Naive thymus-derived CD4-positive, alpha-beta T cell (primary cell): ENCODE measurements at regions not wholly inside any gene's neighbourhood (a gene's known extent, or its start where the extent isn't known, plus 50 kb on each side); places are given as distances from the start of the nearest gene placed in this dataset.
"Not testable (repeated sequence)": the region's sequence is repeated elsewhere in the genome, so short reads cannot be mapped to it uniquely, and the experiment has no call there.

Source experiments
- ATAC-seq: fragments of 150-1000 bp; cut with Tn5 transposase; 2 replicates; pipeline ENCODE4 v1.10.0; 2021; ENCODE audit warnings: mild to moderate bottlenecking, moderate library complexity
- CTCF ChIA-PET: fragments of 350-600 bp; sonication (Branson Sonifier 250); formaldehyde crosslinking; loops from one replicate; lab custom pipeline; 2021; ENCODE audit warnings: antibody characterized with exemption; lab: Charles Lee
- POLR2A ChIA-PET: fragments of 350-600 bp; sonication (Branson Sonifier 250); formaldehyde crosslinking; loops from one replicate; lab custom pipeline; 2021; ENCODE audit warnings: antibody characterized with exemption, inconsistent platforms; lab: Charles Lee
- DNase-seq, 9 donors: peaks; one replicate each; pipeline versions ENCODE4 v3.0.0 to v3.0.0-alpha.2; 2020 to 2022; ENCODE audit warnings: mixed read lengths in 1 of 9
- H3K27ac ChIP-seq: one replicate; pipeline ENCODE4 v1.7.0; 2013; ENCODE audit warnings: mild to moderate bottlenecking, low read depth, low read length, moderate library complexity
- H3K27me3 ChIP-seq, 2 donors: one replicate each; pipeline ENCODE4 v1.7.0; 2013; ENCODE audit warnings: low read length in 2 of 2, mild to moderate bottlenecking in 2 of 2, moderate library complexity in 2 of 2; ENCODE audit not compliant: control insufficient read depth in 2 of 2, insufficient read depth in 2 of 2
- H3K36me3 ChIP-seq, 3 experiments: 1 replicate in 2 of 3; 2 replicates in 1 of 3; pipeline ENCODE4 v1.7.0; 2013; ENCODE audit warnings: low read length in 3 of 3, mild to moderate bottlenecking in 3 of 3, moderate library complexity in 1 of 3; ENCODE audit not compliant: insufficient read depth in 3 of 3, control insufficient read depth in 2 of 3
- H3K4me1 ChIP-seq, 2 donors: one replicate each; pipeline ENCODE4 v1.7.0; 2013; ENCODE audit warnings: low read length in 2 of 2, mild to moderate bottlenecking in 2 of 2, moderate library complexity in 1 of 2; ENCODE audit not compliant: control insufficient read depth in 2 of 2, insufficient read depth in 2 of 2
- H3K4me3 ChIP-seq: 2 replicates; pipeline ENCODE4 v1.7.0; 2013; ENCODE audit warnings: mild to moderate bottlenecking, low read length
- H3K9me3 ChIP-seq, 3 experiments: 1 replicate in 2 of 3; 2 replicates in 1 of 3; pipeline ENCODE4 v1.7.0; 2013; ENCODE audit warnings: low read length in 3 of 3; ENCODE audit not compliant: control insufficient read depth in 2 of 3
- H3K27ac Mint-ChIP-seq, 9 donors: one replicate each; pipeline ENCODE4 v1.8.0; 2020 to 2022; ENCODE audit warnings: mixed read lengths in 9 of 9, mild to moderate bottlenecking in 8 of 9, moderate library complexity in 5 of 9, inconsistent platforms in 2 of 9
- H3K27me3 Mint-ChIP-seq, 5 donors: one replicate each; pipeline ENCODE4 v1.8.0; 2021 to 2022; ENCODE audit warnings: mixed read lengths in 5 of 5, mild to moderate bottlenecking in 1 of 5
- H3K36me3 Mint-ChIP-seq, 5 donors: one replicate each; pipeline ENCODE4 v1.8.0; 2020 to 2022; ENCODE audit warnings: mixed read lengths in 5 of 5, mild to moderate bottlenecking in 3 of 5, inconsistent platforms in 1 of 5
- H3K4me1 Mint-ChIP-seq, 7 donors: one replicate each; pipeline ENCODE4 v1.8.0; 2020 to 2022; ENCODE audit warnings: mixed read lengths in 7 of 7, mild to moderate bottlenecking in 3 of 7, inconsistent platforms in 1 of 7
- H3K4me3 Mint-ChIP-seq, 10 donors: one replicate each; pipeline ENCODE4 v1.8.0; 2020 to 2022; ENCODE audit warnings: mild to moderate bottlenecking in 10 of 10, mixed read lengths in 10 of 10, moderate library complexity in 6 of 10, inconsistent platforms in 2 of 10
- H3K9me3 Mint-ChIP-seq, 11 donors: one replicate each; pipeline ENCODE4 v1.8.0; 2020 to 2022; ENCODE audit warnings: mixed read lengths in 11 of 11, mild to moderate bottlenecking in 4 of 11, inconsistent platforms in 1 of 11, moderate library complexity in 1 of 11
- intact Hi-C, 2 donors: fragments of 100-400 bp; cut with micrococcal nuclease; formaldehyde crosslinking; loops; one replicate each; pipeline ENCODE4 v1.15.1; 2023

DNA sequence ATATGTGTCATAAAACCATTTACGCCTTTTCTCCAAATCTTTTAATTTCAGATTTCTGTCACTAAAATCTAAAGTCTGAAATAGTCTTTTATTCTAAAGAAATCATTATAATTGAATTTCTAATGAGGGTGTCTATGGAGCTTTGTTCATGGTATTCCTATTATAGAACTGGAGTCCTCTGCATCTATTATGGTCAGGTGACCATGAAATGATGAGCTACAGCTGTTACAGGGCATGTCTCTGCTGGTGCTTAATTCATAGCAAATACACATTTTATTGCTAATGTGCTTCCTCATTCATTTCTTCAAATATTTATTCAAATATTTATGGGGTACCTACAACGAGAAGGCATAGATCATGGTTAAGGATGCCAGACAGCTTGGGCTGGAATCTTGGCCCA, 126.1 kb downstream of the NAA11 start:
- DNase-seq (no peak), ATAC-seq (no peak)
- H3K36me3 Mint-ChIP-seq, result peaks cover 0 to 3% (median 0%) of the 10 kb centered on the region in 5 donors
- no peaks in the 10 kb centered on the region for H3K4me1 Mint-ChIP-seq
- no peak overlapping the region for H3K4me3 Mint-ChIP-seq
- Histone ChIP-seq H3K27me3 (no peaks in the 10 kb centered on the region), H3K9me3 (no peaks in the 10 kb centered on the region), H3K4me3 (no peak overlapping the region), H3K36me3 (no peaks in the 10 kb centered on the region), H3K27ac (no peak overlapping the region), H3K4me1 (no peaks in the 10 kb centered on the region)
- peaks cover 0 to 7% (median 0%) of the 10 kb centered on the region in 5 donors for H3K27me3 Mint-ChIP-seq
- H3K9me3 Mint-ChIP-seq, result peaks cover 0 to 7% (median 1%) of the 10 kb centered on the region in 11 donors
- no peak overlapping the region for H3K27ac Mint-ChIP-seq
- intact Hi-C loops, result no loop called here
- ChIA-PET CTCF (no interaction called here), POLR2A (no interaction called here)

DNA sequence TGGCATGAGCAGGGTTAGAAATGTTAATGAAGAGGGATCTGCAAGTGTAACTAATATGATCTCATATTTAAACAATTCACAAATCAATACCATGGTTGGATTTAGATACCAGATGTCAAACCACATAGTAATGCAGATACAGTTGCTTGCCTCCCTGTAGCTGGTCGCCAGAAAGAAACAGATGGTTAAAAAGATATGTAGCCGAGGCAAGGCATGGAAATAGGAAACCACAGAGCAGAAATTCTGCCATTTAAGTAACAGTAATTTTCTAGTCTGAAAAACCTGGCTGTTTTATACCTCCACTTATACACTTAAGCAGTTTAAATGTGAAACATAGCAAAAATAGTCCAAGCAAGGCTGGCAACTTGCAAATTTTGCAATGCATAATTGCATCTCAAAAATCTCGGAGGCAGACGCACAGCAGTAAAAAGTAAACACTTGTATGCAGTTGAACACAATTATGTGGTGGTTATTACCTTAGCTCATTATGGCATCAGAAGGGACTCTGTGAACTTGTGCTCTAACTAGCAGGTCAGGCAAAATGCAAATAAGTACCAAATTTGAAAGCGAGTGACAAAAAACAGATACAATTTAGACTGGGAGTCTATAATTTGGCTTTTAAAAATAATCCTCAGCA, 126.8 kb downstream of the NAA11 start:
- CTCF ChIA-PET, result no interaction called here
- Histone ChIP-seq H3K27ac (no peak overlapping the region), H3K4me3 (no peak overlapping the region), H3K36me3 (no peaks in the 10 kb centered on the region), H3K4me1 (no peaks in the 10 kb centered on the region), H3K27me3 (no peaks in the 10 kb centered on the region), H3K9me3 (no peaks in the 10 kb centered on the region)
- H3K27ac Mint-ChIP-seq, result no peak overlapping the region
- no peaks in the 10 kb centered on the region for H3K4me1 Mint-ChIP-seq
- peaks cover 0 to 7% (median 0%) of the 10 kb centered on the region in 5 donors for H3K27me3 Mint-ChIP-seq
- H3K9me3 Mint-ChIP-seq, result peaks cover 0 to 9% (median 1%) of the 10 kb centered on the region in 11 donors
- DNase-seq, result no peak
- POLR2A ChIA-PET, result no interaction called here
- intact Hi-C loops, result no loop called here
- H3K4me3 Mint-ChIP-seq, result no peak overlapping the region
- ATAC-seq, result no peak
- peaks cover 0 to 3% (median 0%) of the 10 kb centered on the region in 5 donors for H3K36me3 Mint-ChIP-seq

DNA sequence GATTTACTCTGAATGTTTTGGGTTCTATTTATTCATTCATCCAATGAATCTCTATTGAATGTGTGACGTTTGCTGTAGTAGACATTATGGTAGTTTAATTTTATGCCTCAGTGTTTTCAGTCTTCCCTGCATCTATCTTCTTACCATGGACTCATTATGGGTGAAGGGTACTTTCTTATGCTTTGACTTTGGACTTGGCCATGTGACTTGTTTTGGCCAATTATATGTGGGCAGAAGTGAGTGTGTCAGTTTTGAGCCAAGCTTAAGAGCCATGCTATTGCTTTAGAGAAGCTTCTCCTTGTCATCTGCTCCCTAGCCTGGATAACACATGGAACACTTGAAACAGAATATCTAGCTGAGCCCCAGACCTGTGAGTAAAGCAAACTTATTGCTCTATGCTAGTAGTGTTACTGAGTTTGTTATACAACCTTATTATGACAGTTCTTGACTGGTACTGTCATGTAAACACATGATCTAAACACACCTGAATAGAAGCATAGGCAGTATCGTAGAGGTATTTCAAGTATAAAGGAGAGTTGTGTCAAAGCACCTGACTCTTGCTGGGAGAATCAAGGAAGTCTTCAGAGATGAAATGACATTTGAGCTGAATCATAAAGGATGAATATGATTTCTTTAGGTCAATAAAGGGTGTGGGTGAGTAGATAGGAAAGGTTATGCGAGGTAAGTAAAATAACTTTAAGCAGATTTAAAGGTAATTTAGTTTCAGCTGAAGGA, 128.4 kb downstream of the NAA11 start:
- Mint-ChIP-seq H3K36me3 (peaks cover 0 to 3% (median 0%) of the 10 kb centered on the region in 5 donors), H3K27me3 (peaks cover 0 to 7% (median 0%) of the 10 kb centered on the region in 5 donors), H3K4me1 (no peaks in the 10 kb centered on the region), H3K4me3 (no peak overlapping the region), H3K9me3 (peaks cover 0 to 9% (median 1%) of the 10 kb centered on the region in 11 donors), H3K27ac (no peak overlapping the region)
- Histone ChIP-seq H3K4me1 (no peaks in the 10 kb centered on the region), H3K36me3 (no peaks in the 10 kb centered on the region), H3K27me3 (no peaks in the 10 kb centered on the region), H3K9me3 (no peaks in the 10 kb centered on the region), H3K27ac (no peak overlapping the region), H3K4me3 (no peak overlapping the region)
- no peak for DNase-seq
- intact Hi-C loops, result no loop called here
- ChIA-PET CTCF (no interaction called here), POLR2A (no interaction called here)
- ATAC-seq, result no peak

DNA sequence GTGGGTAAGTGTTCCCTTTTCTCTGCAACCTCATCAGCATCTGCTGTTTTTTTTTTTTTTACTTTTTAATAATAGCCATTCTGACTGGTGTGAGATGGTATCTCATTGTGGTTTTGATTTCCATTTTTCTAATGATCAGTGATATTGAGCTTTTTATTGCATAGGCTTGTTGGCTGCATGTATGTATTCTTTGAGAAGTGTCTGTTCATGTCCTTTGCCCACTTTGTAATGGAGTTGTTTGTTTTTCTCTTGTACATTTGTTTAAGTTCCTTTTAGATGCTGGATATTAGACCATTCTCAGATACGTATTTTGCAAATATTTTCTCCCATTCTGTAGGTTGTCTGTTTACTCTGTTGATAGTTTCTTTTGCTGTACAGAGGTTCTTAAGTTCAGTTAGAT, 134.6 kb downstream of the NAA11 start:
- POLR2A ChIA-PET, result not testable (repeated sequence)

DNA sequence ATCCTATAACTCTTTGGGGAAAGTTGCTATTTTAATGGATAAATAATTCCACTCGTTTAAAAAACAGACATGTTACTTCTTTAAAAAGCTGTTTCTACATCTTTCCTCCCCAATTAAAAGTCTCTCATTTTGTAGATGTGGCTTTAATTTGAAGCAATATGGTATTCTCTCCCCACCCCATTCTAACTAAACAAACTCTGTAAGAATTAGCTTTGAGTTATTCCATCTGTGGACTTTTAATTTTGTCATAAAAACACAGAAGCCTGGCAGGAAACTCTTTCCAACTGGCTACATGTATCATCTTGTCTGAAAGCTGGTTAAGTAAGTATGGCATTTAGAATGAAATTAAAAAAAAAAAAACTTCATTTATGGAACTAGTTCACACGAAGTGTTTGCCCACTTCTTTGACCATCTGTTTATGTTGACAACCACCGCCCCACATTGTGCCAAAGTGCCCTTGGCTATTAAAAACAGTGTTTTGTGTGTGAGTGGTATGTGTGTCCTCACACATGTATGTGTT, 140.3 kb downstream of the NAA11 start:
- POLR2A ChIA-PET, result no interaction called here
- Mint-ChIP-seq H3K36me3 (peaks cover 0 to 4% (median 0%) of the 10 kb centered on the region in 5 donors), H3K4me1 (no peaks in the 10 kb centered on the region), H3K27me3 (no peaks in the 10 kb centered on the region), H3K9me3 (peaks cover 3 to 28% (median 9%) of the 10 kb centered on the region in 11 donors), H3K27ac (no peak overlapping the region), H3K4me3 (no peak overlapping the region)
- Histone ChIP-seq H3K27me3 (no peaks in the 10 kb centered on the region), H3K36me3 (no peaks in the 10 kb centered on the region), H3K9me3 (no peaks in the 10 kb centered on the region), H3K27ac (no peak overlapping the region), H3K4me3 (no peak overlapping the region), H3K4me1 (no peaks in the 10 kb centered on the region)
- intact Hi-C loops, result no loop called here
- CTCF ChIA-PET, result no interaction called here
- DNase-seq (no peak), ATAC-seq (no peak)

More for the DNA sequence above, 134.6 kb downstream of the NAA11 start:
- H3K4me1 Mint-ChIP-seq, H3K4me1 ChIP-seq, H3K27ac ChIP-seq, H3K27me3 Mint-ChIP-seq, intact Hi-C loops, H3K9me3 ChIP-seq, H3K36me3 Mint-ChIP-seq, H3K27me3 ChIP-seq, H3K4me3 Mint-ChIP-seq, H3K36me3 ChIP-seq, ATAC-seq, H3K4me3 ChIP-seq, DNase-seq, H3K27ac Mint-ChIP-seq, CTCF ChIA-PET: not testable (repeated sequence)
- H3K9me3 Mint-ChIP-seq, result peaks cover 5 to 39% (median 11%) of the 10 kb centered on the region in 11 donors

DNA sequence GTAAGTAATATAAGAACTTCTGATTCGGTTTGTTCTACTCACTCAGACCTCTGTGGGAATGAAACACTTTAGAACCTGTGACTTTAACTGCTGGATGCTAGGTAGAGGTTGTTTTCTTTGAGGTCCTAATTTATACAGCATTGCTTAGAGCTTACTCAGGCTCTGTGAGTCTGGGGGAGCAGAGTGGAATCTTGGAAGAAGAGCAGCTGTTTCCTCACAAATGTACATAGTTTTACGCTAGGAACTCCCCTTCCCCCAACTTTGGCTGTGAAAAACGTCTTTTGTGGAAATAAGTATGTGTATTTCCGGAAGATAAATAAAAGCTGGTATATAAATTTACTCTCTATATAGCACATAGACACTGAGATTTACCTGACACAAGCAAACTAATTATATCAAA, 141.4 kb downstream of the NAA11 start:
- Histone ChIP-seq H3K4me1 (no peaks in the 10 kb centered on the region), H3K27me3 (no peaks in the 10 kb centered on the region), H3K27ac (no peak overlapping the region), H3K4me3 (no peak overlapping the region), H3K9me3 (no peaks in the 10 kb centered on the region), H3K36me3 (no peaks in the 10 kb centered on the region)
- no peak overlapping the region for H3K4me3 Mint-ChIP-seq
- peaks cover under 1 to 23% (median 7%) of the 10 kb centered on the region in 11 donors for H3K9me3 Mint-ChIP-seq
- intact Hi-C loops, result no loop called here
- DNase-seq (no peak), ATAC-seq (no peak)
- H3K27ac Mint-ChIP-seq, result no peak overlapping the region
- ChIA-PET POLR2A (no interaction called here), CTCF (no interaction called here)
- no peaks in the 10 kb centered on the region for H3K27me3 Mint-ChIP-seq
- peaks cover 0 to 4% (median 0%) of the 10 kb centered on the region in 5 donors for H3K36me3 Mint-ChIP-seq
- no peaks in the 10 kb centered on the region for H3K4me1 Mint-ChIP-seq
